HG03139 (cell line): ENCODE measurements at regions not wholly inside any gene's neighbourhood (a gene's known extent, or its start where the extent isn't known, plus 50 kb on each side); places are given as distances from the start of the nearest gene placed in this dataset.
"Not testable (repeated sequence)": the region's sequence is repeated elsewhere in the genome, so short reads cannot be mapped to it uniquely, and the experiment has no call there.

ENCODE experiments used
- ATAC-seq: cut with Tn5 transposase; IDR thresholded peaks from one replicate; pipeline ENCODE4 v1.9.1; 2021; ENCODE audit not compliant: unreplicated experiment

DNA sequence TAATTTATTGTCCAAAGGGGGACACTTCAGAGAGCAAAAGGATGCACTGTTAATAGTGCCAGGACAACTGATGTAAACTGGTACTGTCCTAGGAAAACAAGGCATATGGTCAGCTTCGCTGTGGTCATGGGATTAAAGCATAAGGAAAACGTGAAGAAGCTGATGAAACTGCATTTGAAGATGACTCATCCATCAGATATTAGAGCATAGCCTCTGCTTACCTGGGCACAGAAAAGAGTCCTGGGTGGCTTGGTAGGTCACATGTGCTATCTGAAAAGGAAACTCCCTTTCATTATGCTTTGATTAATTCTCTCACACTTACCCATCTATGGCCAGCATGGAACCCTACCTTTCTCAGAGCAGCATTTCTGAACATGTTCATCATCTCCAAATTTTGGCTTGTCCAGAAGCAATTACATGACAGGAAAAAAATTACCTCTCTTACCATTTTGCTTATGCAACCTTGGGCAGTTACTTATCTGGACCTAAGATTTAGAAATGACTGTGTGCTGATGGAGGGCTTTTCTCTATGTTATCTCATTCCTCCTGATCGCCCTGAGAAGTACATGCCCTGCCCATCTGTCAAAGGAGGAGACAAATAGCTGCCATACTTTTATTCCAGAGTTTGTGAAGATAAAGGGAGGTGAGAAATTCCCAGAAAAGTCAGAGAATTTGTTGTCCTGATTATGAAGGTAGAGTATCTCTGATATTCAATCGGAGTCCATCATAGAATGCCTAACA is 275.3 kb upstream of the SLC14A2 start:
- ATAC-seq, result no peak

DNA sequence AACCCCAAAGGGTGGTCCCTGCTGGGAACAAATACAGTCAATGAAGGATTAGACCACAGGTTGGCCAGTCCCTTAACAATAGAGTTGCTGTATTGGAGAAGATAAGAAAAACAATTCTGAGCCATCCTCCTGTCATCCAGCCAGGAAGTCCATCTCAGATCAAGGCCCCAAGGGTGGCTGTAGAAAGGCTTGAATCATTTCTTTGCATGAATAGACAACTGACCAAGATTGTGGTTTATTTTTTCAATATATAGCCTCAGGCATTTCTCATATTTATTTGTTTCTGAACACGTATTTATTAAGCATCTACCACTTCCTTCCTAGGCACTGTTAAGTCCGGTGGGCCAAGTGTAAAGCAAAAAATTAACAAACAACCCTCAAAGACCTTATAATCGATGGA is 274.4 kb upstream of the SLC14A2 start:
- no peak for ATAC-seq

DNA sequence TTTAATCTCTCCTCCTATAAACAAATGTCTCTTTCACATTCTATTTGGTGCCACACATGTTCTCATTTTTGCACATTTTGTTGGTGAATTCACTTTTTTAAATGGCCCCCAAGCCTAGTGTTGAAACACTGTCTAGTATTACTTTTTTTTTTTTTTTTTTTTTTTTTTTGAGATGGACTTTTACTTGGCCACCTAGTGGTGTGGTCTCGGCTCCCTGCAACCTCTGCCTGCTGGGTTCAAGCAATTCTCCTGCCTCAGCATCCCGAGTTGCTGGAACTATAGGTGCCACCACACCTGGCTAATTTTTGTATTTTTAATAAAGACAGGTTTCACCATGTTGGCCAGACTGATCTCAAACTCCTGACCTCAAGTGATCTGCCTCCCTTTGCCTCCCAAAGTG is 273.8 kb upstream of the SLC14A2 start:
- no peak for ATAC-seq

DNA sequence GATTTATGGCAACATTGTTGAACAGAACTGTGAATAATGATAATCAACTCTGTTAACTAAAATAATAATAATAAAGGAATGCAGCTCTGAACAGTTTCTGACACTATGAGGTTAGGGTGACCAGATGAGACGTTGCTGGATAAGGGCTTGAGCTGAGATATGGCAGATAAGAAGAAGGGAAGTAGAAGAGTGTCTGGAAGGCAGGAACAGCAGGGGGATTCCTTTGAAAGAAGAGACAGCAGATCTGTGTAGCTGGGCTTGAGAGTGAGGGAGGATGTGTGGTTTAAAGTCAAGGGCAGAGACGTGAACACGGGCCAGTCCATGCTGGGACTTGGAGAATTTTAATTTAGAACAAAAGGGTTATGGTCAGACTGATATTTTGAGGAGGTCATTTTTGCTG is 273.1 kb upstream of the SLC14A2 start:
- ATAC-seq, result no peak

DNA sequence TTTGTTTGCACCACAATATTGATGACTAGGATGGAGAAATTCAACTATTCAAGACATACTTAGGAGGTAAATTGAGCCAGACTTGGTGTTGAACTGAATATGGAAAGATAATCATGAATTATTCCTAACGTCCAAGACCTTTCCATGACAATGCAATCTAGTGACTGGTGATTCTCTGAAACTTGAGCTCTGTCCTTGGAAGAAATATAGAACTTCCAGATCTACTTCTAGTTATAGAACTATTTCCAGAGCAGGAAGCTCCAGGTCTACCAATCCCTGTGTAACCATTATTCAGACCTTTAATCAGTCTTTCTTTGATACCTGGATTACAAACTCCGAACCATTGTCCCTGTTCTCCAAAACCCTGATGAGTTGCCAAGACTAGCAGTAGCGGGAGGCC is 272.6 kb upstream of the SLC14A2 start:
- no peak for ATAC-seq

DNA sequence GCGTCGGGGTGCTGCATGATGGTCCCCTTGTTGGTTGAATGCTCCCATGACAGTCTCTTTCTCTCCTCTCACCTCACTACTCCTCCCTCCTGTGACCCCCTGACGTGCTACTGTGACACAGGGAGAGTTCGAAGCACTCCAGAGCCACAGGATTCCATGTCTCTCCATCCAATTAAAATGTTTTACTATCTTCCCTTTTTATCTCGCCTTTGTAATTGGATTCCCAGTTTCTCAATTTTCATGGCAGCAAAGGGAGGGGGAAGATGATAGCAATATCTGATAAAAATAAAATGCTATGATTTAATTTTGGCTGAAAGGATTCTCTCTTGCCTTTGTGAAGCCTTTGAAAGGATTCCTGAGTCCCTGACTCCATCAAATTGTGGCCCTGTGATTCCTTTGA is 271.9 kb upstream of the SLC14A2 start:
- no peak for ATAC-seq

DNA sequence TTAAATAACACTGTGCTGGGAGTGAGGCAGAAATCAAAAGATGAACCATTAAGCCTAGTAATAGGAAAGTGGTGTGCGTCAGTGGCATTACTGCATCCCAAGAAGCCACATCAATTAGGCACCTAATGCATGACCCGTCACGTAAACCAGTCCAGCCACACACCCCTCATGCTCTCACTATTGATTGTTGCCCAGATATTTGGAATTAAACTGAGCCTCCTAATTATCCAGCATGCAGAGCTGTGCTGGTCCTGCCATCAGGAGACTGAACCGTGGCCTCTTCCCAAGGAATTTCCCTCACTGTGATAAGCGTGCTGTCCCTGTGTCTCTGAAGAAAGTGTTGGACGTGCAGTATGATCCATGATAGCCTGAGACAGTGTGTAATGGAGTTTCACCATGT is 270.6 kb upstream of the SLC14A2 start:
- not testable (repeated sequence) for ATAC-seq

DNA sequence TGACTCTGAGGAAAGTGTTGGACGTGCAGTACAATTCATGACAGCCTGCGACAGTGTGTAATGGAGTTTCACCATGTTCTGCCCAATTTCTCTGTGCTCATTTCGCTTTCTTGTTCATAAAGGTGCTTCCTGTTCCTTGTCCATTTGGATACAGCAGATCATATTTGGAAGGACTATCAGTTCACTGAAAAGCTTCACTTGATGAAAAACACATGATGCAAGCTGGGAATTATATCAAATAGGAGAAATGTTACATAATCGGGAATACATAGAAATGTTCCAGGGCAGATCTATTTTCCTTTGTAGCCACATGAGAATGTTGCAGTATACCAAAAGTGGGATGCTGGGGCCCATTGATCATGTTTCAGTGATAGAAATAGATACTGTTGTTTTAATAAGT is 266.3 kb upstream of the SLC14A2 start:
- ATAC-seq, result no peak

DNA sequence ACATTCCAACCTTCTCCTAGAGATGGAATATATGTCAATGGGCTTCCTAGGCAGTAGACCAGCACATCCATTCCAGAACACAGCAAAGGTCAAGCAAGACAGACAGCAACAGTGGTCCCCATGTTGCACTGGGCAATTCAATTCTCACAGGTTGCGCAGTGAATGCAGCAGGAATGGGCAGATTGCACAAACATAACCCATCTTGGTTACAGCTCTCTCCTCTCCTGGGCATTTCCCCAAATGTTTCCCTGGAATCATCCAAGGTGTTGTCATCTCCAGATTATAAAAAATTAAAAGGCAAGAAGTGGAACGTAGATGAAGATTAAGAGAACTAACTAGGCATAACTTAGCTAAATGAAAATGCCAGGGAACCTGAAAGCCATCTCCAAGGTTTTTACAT is 265.8 kb upstream of the SLC14A2 start:
- no peak for ATAC-seq

DNA sequence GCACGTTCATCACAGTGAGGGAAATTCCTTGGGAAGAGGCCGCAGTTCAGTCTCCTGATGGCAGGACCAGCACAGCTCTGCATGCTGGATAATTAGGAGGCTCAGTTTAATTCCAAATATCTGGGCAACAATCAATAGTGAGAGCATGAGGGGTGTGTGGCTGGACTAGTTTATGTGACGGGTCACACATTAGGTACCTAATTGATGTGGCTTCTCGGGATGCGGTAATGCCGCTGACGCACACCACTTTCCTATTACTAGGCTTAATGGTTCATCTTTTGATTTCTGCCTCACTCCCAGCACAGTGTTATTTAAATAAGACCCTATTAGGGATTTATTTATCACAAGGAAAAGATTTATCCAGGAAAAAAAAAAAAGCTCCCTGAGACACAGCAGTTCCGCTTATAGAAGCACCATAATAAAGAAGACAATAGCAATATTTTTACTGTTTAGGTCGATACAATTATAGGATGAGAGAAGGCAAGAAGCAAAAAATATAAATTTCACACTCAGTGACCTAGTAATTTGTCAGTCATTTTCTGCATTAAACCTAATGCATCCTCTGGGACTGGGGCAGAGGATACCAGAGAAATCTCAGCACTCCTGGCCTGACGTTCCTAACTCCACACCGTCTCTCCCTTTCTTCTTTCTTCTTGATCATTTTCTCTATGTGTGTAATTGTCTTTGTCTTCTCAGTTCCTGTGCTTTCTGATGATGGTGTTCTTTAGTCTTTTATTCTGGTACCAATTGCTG is 264.7 kb upstream of the SLC14A2 start:
- ATAC-seq, result no peak

DNA sequence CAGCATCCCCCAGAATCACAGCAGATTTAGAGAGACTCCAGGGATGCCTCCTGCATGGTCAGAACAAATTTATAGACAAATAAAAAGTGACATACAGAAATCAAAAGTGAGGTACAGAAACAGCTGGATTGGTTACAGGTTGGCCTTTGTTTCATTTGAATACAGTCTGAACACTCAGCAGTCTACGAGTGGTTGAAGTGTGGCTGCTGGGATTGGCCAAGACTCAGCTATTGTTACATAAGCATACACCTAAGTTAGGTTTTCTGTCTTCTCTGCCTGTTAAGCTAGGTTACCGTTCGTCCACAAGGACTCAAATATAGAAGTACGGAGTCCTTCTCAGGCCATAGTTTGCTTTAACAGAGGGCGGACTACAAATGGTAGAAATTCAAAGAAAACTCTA is 262.4 kb upstream of the SLC14A2 start:
- ATAC-seq, result no peak

DNA sequence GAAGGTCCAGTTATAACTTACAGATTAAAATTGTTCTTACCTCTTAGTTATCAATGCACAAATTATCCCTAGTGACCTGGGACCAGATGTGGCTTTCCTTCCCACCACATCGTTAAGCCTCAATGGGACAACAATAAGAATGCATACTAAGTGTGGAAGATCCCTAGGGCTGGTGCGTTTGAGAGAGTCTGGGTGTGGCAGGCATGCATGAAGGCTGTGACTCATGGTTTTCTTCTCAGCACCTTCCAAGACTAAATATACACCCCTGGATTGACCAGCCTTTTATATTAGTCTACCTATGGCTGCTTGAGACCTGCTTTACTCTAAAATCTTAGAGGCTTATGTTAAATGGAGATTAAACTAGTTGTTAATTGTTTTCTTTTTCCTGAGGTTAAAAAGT is 261.7 kb upstream of the SLC14A2 start:
- ATAC-seq, result no peak

DNA sequence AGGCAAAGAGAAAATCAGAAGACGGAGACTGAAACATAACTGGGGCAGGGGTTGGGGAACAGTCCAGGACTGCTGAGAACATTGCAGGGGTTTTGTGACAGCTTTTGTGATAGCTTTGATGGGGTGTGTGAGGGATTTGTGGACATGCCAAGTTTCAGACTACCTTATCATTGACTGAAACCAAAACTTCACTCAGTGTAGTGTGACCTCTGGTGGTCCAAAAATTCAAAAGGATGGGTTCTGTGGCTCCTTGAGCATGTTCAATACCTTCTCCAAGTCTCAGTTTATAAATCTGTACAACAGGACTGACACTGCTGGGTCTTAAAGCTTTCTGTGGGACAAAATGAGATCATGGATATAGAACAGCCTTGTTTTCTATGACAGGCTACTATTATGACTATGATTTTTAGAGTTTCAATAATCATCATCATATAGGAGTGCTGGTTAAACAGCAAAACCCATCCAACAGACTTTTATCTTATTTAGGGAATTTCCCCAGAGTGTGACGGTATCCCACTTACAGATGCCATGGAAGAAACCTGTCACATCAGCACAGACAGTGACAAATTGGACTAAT is 259.2 kb upstream of the SLC14A2 start:
- no peak for ATAC-seq

DNA sequence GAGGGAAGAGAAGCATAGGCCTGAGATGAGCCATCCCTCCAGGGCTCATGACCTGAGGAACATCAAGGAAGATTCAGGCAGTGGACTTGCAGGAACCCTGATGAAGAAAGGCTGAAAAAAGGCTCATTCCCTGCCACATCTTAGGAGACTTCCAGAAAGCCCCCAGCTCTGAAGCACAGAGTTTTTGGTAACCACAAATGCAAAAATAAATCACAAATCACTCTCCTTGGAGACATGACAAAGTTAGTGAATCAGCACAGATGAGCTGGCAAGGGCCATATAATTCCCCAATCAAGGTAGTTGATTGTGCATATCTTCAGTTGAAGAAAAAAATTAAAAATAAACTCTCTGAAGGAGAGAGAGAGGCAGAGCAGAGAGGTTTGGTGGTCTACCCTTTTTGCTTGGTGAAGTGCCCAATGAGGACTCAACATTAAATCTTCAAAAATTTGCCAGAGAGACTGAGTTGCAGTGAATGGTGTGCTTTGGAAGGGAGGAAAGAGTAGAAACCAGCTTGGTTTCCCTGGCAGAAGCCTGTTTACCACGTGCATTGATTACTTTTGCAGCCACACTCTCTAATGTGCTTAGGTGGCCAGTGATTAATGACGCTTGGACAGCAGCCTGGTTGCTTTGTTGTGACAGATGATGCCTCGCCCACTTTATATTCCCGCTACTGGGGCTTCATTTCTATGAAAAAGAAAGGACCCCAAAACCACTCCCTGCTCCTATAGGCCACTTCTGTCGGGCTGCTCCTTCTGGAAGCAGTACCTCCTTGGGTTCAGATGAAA is 257.4 kb upstream of the SLC14A2 start:
- ATAC-seq, result no peak

DNA sequence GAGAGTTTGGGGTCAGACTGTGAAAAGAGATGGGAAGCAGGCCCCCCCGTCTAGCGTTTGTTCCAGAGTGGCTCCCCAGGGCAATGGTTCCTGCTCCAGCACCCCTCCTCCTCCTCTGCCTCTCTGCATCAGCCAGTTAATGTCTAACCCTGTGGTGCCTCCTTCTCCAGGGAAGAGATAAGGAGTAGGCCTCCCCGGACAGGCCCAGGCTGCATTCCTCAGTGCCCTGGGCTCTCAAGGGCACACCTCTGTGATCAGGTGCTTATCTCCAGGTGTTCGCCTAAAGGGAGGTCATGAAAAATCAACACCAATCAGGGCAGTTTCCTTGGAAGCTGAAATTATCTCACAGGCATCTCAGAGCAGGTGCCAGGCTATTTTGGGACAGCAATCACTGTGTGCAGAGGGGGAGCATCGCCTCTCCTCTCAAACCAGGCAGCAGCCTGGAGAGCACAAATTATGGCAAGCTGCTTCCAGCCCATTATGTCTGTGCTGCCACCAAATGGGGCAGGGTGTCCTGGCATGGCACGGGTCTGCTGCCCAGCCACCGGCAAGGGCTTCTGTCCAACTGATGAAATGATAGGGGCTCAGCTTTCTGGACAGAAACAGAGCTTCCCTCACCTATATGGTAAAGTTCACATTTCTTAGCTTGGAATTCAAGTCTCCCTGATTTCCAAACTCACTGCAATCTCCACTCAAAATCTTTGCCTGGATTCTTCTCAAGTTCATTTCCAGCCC is 255.8 kb upstream of the SLC14A2 start:
- ATAC-seq, result no peak

DNA sequence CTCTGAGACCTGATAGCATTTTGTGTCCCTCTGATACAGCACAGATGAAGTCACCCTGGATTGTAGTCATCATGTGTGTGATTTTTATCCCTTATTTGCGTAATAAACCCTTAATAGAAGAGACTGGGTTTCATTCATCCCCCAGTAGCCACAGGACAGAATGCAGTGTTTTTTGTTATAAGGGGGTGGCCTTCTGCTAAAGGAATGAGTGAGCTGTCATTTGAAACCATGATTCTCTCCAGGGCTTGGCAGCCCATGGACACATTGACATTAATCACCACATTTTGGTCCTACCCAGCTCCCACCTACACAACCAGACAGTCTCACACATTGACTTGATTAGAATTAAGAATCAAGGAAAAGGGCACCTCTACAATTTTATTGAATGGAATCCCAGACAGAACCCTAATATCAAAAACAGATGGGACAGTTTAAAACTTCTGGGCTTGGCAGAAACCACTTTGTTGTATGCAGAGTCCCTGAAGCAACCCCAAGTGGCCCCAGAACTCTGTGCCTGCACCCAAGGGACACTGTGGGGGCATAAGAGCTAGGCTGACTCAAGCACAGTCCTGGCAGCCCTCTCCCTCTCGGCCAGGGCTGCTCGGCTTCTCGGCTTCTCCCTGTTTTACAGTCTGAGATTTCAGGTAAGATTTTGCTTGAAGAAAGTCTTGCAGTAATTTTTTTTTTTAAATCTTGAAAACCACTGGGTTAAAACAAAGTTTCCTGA is 254.0 kb upstream of the SLC14A2 start:
- ATAC-seq, result no peak

DNA sequence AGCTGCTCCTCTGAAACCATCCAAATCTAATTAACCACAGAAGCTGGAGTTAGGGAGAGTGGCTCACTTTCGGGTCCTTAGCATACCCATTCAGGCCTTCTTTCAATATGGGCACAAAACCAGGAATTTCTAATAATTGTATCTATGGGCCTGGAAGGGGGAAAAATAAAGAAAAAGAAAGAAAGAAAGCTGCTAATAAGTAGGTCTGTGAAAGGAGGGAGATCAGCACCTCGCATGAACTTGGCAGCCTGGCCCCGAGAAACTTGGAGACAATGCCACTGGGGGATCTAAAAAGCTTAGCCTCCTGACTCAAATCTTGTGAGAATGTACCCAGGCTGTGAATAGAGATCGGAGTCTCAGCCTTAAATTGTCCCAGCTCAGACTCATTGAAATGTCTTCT is 252.1 kb upstream of the SLC14A2 start:
- no peak for ATAC-seq

DNA sequence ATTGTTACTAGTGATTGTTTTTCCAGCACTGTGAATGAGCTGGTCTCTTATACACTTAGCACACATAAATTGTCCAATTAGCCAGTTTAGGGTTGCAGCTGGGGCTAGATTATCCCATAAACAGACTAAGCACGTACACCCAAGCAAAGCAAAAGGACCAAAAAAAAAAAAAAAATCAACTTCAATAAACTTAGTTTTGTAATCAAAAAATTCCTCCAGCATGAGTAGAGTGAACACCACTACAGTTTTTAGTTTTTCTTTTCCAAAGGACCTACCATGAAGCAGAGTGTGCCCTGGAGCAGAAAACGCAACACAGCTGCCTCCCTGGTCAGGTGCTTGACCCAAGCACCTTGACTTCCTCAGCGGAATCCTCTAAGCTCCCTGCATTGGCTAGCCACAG is 249.4 kb upstream of the SLC14A2 start:
- ATAC-seq, result no peak

DNA sequence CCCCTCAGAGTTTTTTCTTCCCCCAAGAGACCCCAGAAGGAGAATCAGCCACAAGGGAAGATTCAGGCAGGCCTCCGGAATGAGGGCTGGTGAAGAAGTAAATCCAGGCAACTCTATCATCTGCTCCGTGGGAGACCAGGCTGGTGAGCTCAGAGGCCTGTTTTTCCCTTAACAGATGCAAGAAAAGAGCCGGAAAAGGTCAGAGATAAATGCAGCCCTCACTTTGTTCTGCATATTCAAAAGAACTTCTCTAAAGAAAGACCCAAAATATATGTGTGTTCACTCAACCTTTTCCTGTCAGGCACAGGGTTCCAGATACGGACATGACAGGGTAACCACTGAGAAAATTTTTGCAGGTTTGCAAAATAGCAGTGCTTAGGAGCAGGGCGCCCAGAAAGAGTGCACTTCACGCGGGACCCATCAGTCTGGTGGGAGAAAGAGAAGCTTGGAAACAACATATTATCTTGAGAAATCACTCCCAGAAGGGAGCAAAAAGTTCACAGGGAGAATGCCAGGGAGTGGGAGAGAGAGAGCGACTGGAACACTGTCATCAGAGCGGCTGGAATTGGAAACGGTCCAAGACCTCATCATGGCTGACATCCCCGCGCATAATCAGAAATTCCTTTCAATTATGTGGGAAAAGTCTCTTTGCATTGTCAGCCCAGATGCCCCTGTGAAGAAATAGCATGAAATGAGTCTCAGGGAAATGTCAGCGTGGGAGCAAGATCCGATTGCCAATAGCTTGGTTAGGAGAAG is 244.8 kb upstream of the SLC14A2 start:
- no peak for ATAC-seq
